ENCODE measurements at regions not wholly inside any gene's neighbourhood (a gene's known extent, or its start where the extent isn't known, plus 50 kb on each side); places are given as distances from the start of the nearest gene placed in this dataset.

DNA sequence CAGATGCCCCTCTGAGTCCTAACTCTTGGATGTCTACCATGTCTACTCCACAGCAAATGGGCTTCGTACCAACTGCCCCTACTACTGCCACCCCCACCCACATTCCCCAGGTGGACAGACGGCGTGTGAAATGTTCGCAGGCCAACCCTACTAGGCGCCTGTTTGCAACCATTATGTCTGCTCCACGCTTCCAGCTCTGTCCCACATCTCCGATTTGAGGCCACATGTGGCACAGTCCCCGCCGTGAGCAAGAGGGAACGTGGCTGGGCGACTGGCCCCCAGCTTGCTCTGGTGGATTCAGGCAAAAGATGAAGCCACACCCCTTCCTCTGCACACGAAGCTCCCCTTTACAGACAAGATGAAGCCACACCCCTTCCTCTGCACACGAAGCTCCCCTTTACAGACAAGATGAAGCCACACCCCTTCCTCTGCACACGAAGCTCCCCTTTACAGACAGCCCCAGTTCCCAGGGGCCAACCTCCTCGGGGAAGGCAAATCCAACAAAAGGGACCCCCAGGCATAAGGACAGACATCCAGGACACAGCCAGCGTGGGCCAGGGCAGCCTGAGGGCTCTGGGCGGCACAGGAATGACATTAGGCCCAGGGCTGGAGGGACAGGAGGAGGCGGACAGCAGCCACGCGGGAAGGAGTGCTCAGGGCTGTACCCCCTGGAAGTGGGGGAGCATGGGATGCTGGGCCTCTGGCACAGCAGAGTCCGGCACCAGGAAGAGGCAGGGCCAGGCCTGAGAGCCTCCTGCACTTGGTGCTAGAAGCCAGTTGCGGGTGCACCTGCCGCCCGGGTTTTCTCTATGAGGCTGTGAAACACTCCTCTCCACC lies 106.2 kb downstream of the SHANK2 start (continued):
- TF ChIP-seq SP2 (IDR thresholded peaks at IDR 0.05; ENCODE audit: low read length) (no peak), SIRT6 (IDR thresholded peaks at IDR 0.05; ENCODE audit: low read length) (no peak), SRF (IDR thresholded peaks at IDR 0.05; ENCODE audit: low read depth, low read length) (no peak), EP300 (IDR thresholded peaks at IDR 0.05; ENCODE audit: borderline replicate concordance in 1 of 2, low read depth in 2 of 2, low read length in 2 of 2) (no peak), YY1 (IDR thresholded peaks at IDR 0.05; ENCODE audit: low read depth, low read length) (no peak), KDM4A (IDR thresholded peaks at IDR 0.05; ENCODE audit: low read depth, low read length, severe bottlenecking) (no peak), CHD1 (IDR thresholded peaks at IDR 0.05; ENCODE audit: low read depth, low read length) (no peak)

Measured in H1 (cell line).